Erythroblast (primary cell): ENCODE measurements at regions not wholly inside any gene's neighbourhood (a gene's known extent, or its start where the extent isn't known, plus 50 kb on each side); places are given as distances from the start of the nearest gene placed in this dataset.

Experiments
- GATA1 ChIP-seq: IDR thresholded peaks from 2 replicates; pipeline ENCODE4 v1.6.1; 2011; ENCODE audit warnings: low read depth, mild to moderate bottlenecking, control low read depth, low read length, moderate library complexity
- POLR2A ChIP-seq: IDR thresholded peaks from 2 replicates; pipeline ENCODE4 v1.6.1; 2011; ENCODE audit warnings: mild to moderate bottlenecking, low read length

GRCh38 chr6:153442096-153442495 lies 311.0 kb upstream of the RGS17 start:
- TF ChIP-seq POLR2A (no peak), GATA1 (no peak)
